Stimulated activated naive CD8-positive, alpha-beta T cell treated with anti-CD3 and anti-CD28 coated beads, Interleukin-15, Interleukin-2, amounts not matched to agents 100 U/mL and 50 U/mL, for 24 hours (primary cell): ENCODE measurements at regions not wholly inside any gene's neighbourhood (a gene's known extent, or its start where the extent isn't known, plus 50 kb on each side); places are given as distances from the start of the nearest gene placed in this dataset.

Experiments
- ATAC-seq: fragments of 150-1000 bp; cut with Tn5 transposase; one replicate; pipeline ENCODE4 v1.10.0; 2021
- DNase-seq: peaks from one replicate; pipeline ENCODE4 v3.0.0; 2021

DNA sequence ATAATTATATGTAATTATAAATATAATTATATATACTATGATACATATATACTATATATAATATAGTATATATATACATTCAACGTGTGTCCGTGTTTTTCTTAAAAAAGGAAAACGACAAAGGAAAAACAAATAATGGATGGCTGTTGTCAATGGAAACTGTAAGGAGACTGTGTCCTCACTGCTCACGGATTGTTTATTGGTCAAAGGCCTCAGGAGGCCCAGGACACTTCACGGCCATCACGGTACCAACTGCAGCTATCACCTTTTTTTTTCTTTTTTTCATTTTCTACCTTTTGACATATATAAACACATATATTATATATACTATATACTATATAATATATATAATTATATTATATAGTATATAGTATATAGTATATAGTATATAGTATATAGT lies 113.4 kb downstream of the SPTSSA start:
- DNase-seq (no peak), ATAC-seq (no peak)

DNA sequence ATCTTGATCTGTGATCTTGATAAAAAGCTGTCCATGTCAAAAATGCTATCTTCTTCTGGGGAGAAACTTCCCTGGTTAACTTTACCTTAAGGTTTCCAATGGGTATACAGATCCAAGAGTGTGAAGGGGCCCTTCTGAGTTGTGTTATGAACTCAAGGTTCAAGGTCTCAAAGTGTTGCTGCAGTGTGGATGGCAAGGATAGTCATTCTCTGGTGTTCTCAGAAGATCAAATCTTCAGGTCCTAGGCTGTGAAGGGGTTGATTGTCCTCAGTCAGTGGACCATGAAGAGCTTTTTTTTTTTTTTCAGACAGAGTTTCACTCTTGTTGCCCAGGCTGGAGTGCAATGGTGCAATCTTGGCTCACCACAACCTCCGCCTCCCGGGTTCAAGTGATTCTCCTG lies 114.4 kb downstream of the SPTSSA start:
- DNase-seq (no peak), ATAC-seq (no peak)

DNA sequence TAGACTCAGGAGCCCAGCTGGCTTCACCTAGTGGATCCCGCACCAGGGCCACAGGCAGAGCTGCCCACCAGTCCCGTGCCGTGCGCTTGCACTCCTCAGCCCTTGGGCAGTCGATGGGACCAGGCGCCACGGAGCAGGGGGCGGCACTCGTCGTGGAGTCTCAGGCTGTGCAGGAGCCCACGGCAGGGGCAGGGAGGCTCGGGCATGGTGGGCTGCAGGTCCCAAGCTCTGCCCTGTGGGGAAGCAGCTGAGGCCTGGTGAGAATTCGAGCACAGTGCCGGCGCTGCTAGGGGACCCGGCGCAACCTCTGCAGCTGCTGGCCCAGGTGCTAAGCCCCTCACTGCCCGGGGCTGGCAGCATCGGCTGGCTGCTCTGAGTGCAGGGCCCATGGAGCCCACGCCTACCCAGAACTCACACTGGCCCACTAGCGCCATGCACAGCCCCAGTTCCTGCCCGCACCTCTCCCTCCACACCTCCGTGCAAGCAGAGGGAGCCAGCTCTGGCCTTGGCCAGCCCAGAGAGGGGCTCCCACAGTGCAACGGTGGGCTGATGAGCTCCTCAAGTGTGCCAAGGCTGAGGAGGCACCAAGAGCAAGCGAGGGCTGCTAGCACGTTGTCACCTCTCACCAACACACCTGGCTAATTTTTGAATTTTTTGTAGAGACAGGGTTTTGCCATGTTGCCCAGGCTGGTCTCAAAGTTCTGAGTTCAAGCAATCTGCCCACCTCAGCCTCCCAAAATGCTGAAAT lies 116.1 kb downstream of the SPTSSA start:
- ATAC-seq (no peak), DNase-seq (no peak)

DNA sequence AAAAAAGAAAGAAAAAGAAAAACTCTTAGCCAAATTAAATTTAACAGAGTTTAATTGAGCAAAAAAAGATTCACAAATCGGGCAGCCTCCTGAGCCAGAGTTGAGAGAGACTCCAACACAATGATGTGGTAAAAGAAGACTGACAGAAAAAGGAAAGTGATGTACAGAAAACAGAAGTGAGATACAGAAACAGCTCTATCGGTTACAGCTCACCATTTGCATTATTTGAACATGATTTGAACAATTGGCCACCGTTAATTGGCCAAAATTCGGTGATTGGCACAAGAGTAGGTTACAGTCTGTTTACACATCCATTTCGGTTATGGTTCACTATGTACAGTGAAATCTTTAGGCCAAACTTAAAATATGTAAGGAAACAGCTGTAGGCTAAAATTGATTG lies 117.7 kb downstream of the SPTSSA start:
- DNase-seq: no peak
- ATAC-seq: no peak

DNA sequence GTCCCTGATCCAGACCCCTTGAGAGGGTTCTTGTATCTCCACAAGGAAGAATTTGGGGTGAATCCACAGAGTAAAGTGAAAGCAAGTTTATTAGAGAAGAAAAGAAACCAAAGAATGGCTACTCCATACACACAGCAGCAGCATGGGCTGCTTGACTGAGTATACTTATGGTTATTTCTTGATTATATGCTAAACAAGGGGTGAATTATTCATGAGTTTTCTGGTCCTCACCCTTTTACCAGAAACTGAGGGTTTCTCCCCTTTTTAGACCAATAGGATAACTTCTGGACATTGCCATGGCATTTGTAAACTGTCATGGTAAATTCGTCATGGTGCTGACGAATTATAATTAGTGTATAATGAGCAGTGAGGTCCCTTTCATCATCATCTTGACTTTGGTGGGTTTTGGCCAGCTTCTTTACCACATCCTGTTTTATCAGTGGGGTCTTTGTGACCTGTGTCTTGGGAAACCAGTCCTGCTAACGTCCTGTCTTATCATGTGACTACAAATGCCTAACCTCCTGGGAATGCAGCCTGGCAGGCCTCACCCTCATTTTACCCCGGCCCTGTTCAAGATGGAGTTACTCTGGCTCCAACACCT lies 121.9 kb downstream of the SPTSSA start:
- DNase-seq: no peak
- ATAC-seq: no peak

DNA sequence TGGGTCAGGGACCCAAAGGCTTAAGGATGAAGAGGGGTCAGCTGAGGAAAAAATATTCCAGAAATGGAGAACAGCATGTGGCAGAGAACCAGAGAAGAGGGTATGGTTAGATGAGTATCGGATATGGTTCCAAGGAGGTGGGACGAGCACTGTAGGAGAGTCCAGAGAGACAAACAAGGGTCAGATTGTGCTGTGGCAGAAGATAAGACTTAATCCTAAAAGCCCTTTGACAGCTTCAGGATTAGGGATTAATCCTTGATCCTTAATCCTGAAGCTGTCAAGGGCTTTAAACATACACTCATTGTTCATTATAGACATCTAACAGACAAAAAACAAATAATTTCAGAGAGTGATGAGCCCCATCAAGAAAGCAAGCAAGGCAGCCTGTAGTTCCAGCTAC lies 124.0 kb downstream of the SPTSSA start:
- ATAC-seq: no peak
- DNase-seq: no peak

DNA sequence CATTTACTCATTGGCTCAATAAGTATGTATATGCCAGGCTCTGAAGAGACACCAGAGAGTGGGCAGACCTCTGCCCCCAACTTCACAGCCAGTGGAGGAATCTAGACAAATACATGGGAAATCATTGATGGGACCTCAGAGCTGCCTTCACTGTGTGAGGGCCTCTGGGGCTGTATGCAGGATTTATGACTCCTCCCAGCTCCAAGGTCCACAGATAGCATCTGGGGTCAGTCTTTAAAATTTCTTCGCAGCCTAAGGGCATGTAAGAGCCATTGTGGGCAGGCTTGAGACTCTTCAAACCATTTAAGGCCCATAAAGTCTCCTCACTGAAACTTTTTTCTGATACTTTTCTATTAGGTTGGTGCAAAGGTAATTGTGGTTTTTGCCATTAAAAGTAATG lies 125.5 kb downstream of the SPTSSA start:
- DNase-seq: no peak
- ATAC-seq: no peak

DNA sequence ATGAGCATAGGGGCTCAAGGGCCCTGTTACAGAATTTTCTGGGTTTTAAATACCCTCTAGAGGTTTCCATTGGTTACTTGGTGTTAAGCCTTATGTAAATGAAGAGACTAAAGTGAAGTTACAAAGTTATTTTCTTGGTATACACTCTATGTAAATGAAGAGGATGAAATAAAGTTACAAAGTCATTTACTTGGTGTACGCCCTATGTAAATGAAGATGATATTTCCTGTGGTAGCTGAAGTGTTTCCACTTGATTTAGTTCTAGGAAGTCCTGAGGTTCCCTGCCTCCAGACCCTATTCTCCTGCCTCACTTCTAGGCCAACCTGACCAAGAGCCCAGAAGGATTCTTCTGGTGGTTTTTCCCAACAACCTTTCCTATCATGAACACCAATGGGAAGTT lies 126.1 kb downstream of the SPTSSA start:
- ATAC-seq (no peak), DNase-seq (no peak)

DNA sequence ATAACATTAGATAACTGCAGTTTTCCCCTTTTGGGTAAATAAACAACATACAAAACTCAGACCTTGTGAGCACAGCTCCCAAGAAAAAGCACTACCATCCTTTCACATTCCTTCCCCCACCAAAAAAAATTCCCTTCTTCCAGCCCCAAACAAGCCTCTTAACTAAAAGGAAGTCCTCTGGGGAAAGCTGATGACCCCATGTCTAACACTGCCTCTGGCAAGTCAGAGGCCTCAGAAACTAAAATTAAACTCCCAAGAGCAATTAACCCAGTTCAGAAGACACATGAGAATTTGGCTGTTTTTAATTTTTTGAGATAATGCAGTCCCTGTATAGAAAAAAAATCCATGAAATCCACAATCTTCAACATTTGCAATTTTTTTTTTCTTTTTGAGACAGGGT lies 127.7 kb downstream of the SPTSSA start:
- no peak for DNase-seq
- no peak for ATAC-seq

DNA sequence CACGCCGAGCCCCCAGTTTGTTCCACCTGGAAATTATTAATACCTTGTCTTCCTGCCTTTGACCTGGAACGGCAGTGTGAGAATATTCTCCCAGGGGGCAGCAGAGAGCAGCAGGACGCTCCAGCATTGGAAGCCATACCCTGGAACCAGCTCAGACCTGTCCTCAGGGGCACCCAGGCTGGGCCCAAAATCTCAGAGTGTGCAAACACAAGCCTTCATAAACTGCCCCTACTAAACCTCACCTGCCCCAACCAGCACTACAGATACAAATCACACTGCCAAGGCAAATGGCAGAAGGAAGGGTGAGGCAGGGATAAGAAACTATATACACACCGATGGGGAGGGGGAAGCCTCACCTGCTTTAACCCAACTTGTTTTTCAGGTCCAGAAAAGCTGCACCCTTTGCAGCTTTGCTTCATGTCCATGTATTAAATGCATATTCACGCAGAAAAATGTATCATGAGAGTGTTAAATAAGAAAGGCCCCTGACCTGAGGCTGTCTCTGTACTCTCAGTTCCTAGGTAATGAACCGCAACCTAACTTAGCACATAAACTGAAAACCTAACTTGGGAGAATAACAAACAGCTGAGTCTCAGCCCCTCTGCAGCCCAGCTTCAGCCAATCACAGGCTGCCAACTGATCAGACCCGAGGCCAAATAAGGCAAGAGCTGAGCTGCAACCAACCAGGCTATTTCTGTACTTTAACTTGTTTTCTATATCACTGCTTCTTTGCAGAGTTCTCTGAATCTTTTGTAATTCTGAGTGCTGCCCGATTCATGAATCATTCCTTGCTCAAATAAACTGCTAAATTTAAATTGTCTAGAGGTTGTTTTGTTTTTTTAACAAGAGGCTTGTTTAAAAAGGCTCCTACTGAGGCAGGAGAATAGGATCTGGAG lies 130.1 kb downstream of the SPTSSA start:
- ATAC-seq (peak; percentile 78), DNase-seq (peak; percentile 73)

DNA sequence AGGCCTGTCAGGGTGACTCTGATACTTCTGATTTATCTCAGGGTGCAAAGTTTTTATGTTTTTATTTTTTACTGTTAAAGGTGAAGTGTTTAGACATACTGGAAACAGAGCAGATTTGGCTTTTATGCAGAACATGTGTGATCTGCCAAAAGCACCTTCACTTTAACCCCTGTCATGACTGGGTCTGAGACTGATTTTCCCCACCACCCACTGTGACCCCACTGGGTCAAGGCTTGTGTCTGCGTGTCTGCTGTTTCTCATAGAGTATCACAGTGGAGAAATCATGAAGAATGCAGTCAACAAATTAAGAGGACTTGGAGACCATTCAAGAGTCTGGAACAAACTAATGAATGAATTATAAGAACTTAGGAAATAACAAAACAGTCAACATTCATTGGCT lies 131.2 kb downstream of the SPTSSA start:
- ATAC-seq: no peak
- no peak for DNase-seq

DNA sequence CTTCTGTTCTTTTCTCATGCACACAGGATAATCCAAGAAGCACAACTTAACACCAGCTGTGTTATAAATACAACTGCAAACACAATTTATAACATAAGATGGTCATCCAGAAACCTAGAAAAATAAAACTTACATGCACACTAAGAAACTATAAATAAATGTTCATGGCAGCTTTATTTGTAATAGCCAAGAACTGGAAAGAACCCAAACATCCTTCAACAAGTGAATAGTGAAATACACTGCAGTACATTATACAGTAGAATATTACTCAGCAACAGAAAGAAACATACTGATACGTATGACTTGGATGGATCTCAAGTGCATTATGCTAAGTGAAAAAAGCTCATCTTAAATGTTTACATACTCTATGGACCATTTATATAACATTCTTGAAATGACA lies 132.7 kb downstream of the SPTSSA start:
- DNase-seq (no peak), ATAC-seq (no peak)

DNA sequence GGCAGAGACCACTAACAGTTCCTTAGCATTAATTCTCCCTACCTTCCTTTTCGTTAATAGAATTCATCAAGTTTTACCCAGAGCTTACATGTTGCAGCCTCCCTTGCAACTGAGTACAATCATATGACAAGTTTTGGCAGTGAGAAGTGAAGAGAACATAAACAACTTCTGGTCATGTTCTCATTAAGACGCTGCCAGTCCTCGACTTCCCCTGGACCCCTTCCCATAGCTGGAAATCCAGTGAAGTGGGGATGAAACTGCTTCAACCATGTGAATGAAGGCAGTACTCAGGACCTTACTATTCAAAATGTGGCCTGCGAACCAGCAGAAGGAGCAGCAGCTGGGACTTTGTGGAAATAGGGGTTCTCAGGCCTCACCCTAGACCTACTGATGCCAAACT lies 133.9 kb downstream of the SPTSSA start:
- DNase-seq: no peak
- ATAC-seq: no peak

DNA sequence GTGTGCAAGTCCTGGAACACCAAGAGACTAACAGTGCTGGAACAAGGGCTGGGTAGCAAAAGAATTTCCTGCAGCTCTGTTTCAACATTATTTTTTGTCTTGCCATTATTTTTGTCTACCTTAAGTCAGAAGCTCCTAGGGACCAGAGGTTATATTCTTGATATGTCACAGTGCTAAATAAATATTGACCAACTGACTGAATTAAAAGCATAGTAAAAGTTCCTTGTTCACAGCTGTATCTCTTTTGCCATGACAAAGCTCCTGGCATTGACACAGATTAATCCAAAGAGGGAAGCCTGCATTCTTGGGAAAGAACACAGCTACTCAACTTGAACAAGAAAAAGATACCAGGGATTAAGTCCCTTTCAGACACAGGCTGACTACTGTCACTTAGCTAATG lies 136.5 kb downstream of the SPTSSA start:
- ATAC-seq (no peak), DNase-seq (no peak)

DNA sequence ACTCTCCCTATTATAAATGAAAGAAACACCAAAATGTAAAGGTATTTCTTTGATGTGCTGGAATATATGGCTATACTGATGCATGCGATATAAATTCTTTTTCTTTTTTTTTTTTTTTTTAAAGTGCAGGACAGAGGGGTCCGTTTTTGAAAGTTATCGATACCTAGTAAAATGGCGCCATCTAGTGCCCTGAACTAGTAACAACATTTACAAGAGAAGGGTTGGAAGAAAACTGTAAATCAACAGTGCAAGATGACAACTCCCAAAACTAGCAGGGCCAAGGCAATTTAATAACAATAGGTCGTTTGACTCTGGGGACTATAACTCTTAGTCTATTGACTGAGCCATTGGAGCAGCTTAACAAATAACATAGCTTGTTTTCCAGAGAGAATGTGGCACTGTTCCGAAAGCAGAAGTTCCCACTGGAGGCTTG lies 137.7 kb downstream of the SPTSSA start:
- no peak for ATAC-seq
- DNase-seq: no peak

DNA sequence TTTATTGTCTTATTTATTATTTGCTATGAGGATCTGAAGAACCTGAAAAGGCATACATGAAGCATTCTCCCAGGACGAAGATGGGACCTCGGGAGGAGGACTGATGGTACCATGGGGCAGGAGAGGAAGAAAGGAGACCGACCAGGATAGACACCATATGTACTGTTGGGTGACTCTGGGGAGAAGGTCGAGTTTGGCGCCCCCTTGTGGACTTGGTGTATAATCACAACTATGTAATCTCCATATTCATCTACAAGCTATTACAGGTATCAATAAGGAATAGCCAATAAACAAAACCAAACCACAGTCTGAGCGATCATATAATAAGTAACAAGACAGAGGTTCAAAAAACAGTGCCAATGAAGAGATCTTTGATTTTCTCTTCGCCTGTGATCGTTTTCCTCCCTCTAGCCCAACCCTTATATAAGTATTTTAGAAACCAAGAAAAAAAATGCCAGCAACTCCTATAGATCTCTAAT lies 139.1 kb downstream of the SPTSSA start:
- ATAC-seq (peak; percentile 67), DNase-seq (peak; percentile 79)

DNA sequence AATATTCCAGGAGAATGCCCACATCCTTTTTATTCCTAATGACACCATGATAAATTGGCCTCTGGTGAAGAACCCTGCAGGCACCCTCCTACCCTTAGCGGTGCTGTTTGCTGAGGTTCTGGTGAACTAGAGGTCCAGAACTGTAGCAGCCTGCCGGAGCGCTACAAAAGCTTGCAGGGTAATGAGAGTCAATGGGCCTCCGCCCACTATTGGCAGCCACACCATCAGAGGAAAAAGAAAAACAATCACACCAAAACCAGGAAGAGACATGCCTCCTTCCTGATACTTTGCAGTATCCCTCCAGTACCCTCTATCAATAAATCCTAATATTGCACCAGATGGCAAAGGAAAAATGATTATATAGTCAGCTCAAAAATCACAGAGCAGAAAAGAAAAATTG lies 142.9 kb downstream of the SPTSSA start:
- DNase-seq (no peak), ATAC-seq (no peak)

DNA sequence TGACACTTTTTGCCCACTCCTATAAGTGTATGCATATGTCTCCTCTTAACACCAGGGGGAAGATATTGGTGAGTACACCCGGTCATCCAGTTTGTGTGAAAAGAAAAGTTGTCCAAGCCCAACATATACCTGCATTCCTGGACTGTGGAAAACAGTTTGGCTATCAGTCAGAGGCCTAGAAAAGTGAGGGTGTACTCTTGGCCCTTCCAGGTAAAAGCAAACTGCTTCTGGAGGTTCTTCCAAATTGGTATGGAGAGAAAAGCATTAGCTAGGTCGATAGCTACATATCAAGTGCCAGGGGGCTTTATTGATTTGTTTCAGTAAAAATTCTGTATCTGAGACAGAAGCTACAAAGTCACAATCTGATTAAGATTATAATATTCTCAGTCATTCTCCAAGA lies 144.0 kb downstream of the SPTSSA start:
- DNase-seq: no peak
- no peak for ATAC-seq

DNA sequence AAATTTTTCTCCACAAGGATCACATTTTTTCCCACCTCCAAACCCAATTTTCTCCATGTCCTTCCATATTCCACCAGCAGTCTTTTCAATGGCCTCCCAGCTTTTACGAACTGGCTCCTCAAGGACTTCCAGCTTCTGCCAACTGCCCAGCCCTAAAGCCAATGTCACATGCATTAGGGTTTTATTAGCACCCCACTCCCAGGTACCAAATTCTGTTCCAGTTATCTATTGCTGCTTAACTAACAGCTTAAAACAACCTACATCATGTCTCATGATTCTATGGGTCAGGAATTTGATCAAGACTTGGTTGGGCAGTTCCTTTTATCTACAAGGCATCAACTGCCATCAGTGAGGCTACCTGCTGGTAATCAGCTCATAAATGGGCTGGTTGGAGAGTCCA lies 151.3 kb downstream of the SPTSSA start:
- no peak for ATAC-seq

DNA sequence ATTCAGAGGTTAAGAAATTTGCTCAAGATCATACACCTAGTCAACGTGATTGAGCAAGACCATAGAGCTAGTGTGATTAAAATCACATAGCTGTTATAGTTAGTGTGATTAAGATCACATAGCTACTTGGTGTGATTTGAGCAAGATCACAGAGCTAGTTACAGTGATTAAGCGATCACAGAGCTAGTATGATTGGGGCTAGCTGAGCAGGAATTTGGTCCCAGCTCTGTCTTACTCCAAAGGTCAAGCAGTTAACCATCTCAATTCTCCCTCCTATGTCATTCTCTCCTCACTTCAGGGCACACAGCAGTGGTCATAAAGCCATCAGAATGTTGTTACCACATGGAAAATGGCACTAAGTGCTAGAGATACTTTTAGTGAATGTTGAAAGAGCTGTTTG lies 158.2 kb downstream of the SPTSSA start:
- no peak for DNase-seq
- ATAC-seq: no peak

More for the DNA sequence above, 151.3 kb downstream of the SPTSSA start:
- no peak for DNase-seq

DNA sequence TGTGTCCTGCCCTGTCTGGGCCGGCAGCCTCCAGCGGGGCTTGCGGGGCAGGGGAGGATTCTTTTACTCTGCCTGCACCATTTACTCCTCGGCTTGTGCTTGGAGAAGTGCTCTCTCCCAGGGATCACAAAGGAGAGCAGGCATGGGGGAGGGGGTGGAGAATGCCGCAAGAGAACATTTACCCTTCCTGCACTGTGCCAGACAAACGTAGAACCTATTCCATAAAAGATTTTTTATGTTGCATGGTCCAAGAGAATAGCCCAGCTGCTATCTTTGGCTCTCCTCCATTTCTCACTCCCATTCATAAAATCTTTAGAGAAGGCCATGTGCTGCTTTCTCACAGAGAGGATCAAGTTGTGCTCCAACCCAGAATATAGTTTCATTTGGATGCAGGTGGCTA lies 159.4 kb downstream of the SPTSSA start:
- DNase-seq: no peak
- ATAC-seq: no peak

DNA sequence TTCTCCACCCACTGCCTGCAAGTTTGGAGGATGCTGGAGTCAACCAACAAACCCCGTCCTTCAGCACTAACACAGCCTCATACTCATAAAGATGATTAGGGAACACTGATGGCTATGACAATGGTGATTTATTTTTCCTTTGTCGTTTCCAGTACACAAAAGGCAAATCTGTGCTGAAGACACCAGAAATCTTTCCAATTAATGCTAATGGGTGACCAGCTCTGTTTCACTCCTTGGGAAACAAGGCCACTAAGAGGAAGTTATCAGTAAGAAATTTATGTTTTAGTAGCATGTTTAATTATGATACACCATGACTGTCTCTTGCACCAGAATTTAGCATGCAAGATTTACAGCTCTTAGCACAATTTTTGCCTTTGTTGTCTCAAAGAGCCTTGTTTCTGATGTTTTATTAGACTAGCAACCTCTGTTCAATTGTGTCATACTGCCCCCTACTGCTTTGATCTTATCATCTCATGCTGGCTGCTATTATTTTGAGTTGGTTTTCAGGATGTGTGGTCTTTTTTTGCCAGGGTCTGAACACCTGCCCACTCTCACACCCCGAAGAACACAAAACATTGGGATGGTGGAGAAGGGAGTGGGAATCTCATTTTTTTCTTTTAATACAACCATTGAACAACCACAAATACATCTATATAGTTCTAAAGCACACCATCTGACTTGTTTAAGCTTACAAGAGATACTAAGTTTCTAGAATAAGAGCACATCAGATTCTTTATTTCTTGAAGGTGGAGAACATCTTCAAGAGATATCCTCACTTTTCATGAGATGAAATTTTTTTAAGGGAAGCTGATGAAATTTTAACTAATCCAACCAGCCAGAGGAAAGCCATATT lies 160.9 kb downstream of the SPTSSA start:
- DNase-seq (no peak), ATAC-seq (no peak)
